GM12878 (cell line): ENCODE measurements at regions not wholly inside any gene's neighbourhood (a gene's known extent, or its start where the extent isn't known, plus 50 kb on each side); places are given as distances from the start of the nearest gene placed in this dataset.

ENCODE experiments used
- ATAC-seq: fragments of 200-7000 bp; cut with Tn5 transposase; 3 replicates; pipeline ENCODE4 v1.9.1; 2020; ENCODE audit warnings: mild to moderate bottlenecking, moderate library complexity
- BruUV-seq: library from RNA; stranded (reverse); fragments of 400-500 nt; replicated peaks from 2 replicates; lab custom pipeline; 2021; lab: Mats Ljungman, UMichigan
- CTCF ChIA-PET: fragments of 300-600 bp; sonication (Branson Sonifier 250); formaldehyde crosslinking; extraction: SDS; loops from one replicate; lab custom pipeline; 2021; ENCODE audit warnings: inconsistent platforms; lab: Yijun Ruan, JAX
- POLR2A ChIA-PET: fragments of 350-600 bp; formaldehyde crosslinking; extraction: SDS; loops from one replicate; lab custom pipeline; 2021; ENCODE audit warnings: inconsistent platforms; lab: Charles Lee
- RAD21 ChIA-PET: fragments of 300-600 bp; sonication (Branson Sonifier 250); formaldehyde crosslinking; loops from one replicate; lab custom pipeline; 2023; ENCODE audit warnings: antibody characterized with exemption; ENCODE audit not compliant: unreplicated experiment; lab: Charles Lee
- SMC1A ChIA-PET: fragments of 300-600 bp; sonication (Branson Sonifier 250); formaldehyde crosslinking; loops from one replicate; lab custom pipeline; 2023; ENCODE audit not compliant: unreplicated experiment, uncharacterized antibody; lab: Charles Lee
- DNase-seq: peaks from one replicate; pipeline ENCODE4 v3.0.0-alpha.2; 2011; ENCODE audit warnings: low read depth, low spot score
- FAIRE-seq: peaks from 3 replicates; lab custom pipeline; 2011; peaks lifted over from hg19 to GRCh38; lab: Jason Lieb, UNC
- H2AFZ ChIP-seq: 2 replicates; pipeline ENCODE4 v1.6.0; 2011; ENCODE audit warnings: low read depth, low read length, control low read depth; ENCODE audit not compliant: control insufficient read depth
- H3K27ac ChIP-seq: 2 replicates; pipeline ENCODE4 v1.5.1; 2011; ENCODE audit warnings: control low read depth; ENCODE audit not compliant: control insufficient read depth, insufficient read depth
- H3K27me3 ChIP-seq, 2 experiments: replicated peaks in 1 of 2; 2 replicates each; pipeline versions ENCODE4 v1.6.0 to v1.6.1; 2011; ENCODE audit warnings: low read length in 1 of 2; ENCODE audit not compliant: control insufficient read depth in 2 of 2, insufficient read depth in 2 of 2
- H3K36me3 ChIP-seq, 2 experiments: 2 replicates each; pipeline ENCODE4 v1.5.1; 2011; ENCODE audit warnings: low read length in 1 of 2; ENCODE audit not compliant: control insufficient read depth in 2 of 2, insufficient read depth in 2 of 2
- H3K4me1 ChIP-seq: 2 replicates; pipeline ENCODE4 v1.6.1; 2011; ENCODE audit warnings: mild to moderate bottlenecking, low read length, moderate library complexity, mixed read lengths; ENCODE audit not compliant: control insufficient read depth, insufficient read depth
- H3K4me2 ChIP-seq: 2 replicates; pipeline ENCODE4 v1.6.0; 2011; ENCODE audit warnings: control low read depth; ENCODE audit not compliant: control insufficient read depth, insufficient read depth
- H3K4me3 ChIP-seq: fragments of 200-600 bp; sonication (generic); 2 replicates; pipeline ENCODE4 v1.5.1; 2016
- H3K79me2 ChIP-seq: 2 replicates; pipeline ENCODE4 v1.6.0; 2011; ENCODE audit warnings: low read length; ENCODE audit not compliant: control insufficient read depth, insufficient read depth
- H3K9ac ChIP-seq: 2 replicates; pipeline ENCODE4 v1.8.0; 2011; ENCODE audit warnings: low read length, control low read depth, mixed read lengths; ENCODE audit not compliant: control insufficient read depth, insufficient read depth
- H3K9me3 ChIP-seq: replicated peaks from 3 replicates; pipeline ENCODE4 v1.5.1; 2011; ENCODE audit warnings: mild to moderate bottlenecking, low read length; ENCODE audit not compliant: control insufficient read depth, insufficient read depth
- H4K20me1 ChIP-seq: 2 replicates; pipeline ENCODE4 v1.6.0; 2011; ENCODE audit not compliant: control insufficient read depth, insufficient read depth
- WGBS: methylation state at CpG from one replicate; pipeline ENCODE4 v1.1.6; 2016; ENCODE audit warnings: low lambda C conversion rate; ENCODE audit not compliant: insufficient replicate concordance, insufficient coverage; ENCODE audit errors: missing lambda C conversion rate; 5-methylcytosine and 5-hydroxymethylcytosine counted together
- in situ Hi-C: fragments of 300-500 bp; cut with MboI; formaldehyde crosslinking; loops from 9 replicates; pipeline ENCODE4 v1.14.3; 2018; ENCODE audit warnings: mixed read lengths
- intact Hi-C: fragments of 100-400 bp; cut with micrococcal nuclease; formaldehyde crosslinking; loops from one replicate; pipeline ENCODE4 v1.14.2; 2022; ENCODE audit not compliant: unreplicated experiment
- TF ChIP-seq, protein P1 (sequence below): IDR thresholded peaks from 2 replicates; pipeline ENCODE4 v1.6.1; 2011; ENCODE audit warnings: borderline replicate concordance, low read depth, mild to moderate bottlenecking, moderate library complexity, mixed read lengths, low read length; ENCODE audit not compliant: insufficient read depth; ENCODE audit errors: extremely low read length
- TF ChIP-seq, protein P2 (sequence below): IDR thresholded peaks from 2 replicates; pipeline ENCODE4 v1.6.1; 2012; ENCODE audit warnings: improper control_type of control experiment, low read depth, low read length; ENCODE audit not compliant: insufficient replicate concordance
- TF ChIP-seq, protein P3 (sequence below): IDR thresholded peaks from 2 replicates; pipeline ENCODE4 v1.6.1; 2012; ENCODE audit warnings: mild to moderate bottlenecking, low read depth, low read length

DNA sequence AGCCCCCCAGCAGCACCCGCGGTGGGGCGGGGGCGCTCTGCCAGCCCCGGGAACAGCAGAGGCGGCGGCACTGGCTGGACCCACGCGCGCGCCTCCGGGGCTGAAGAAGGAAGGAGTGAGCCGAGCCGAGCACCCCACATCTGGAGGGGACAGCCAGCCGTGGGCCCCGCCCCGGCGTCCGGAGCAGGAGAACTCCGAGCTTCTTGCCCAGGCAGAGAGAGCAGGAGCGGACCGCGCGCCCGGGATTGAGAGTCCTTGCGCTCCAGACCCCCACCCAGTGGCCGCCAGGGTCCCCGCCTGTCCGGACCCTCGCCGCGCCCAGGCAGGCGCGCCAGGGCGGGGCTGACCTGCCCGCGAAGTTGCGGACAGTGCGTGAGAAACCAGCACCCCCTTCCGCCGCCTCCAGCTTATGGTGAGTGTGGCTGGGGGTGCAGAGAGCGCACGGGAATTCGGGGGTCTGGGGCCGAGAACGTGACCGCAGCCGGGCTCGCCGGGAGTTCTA, 921.9 kb upstream of the EEF2KMT start:
- in situ Hi-C loops, result no loop called here
- BruUV-seq, result no TSS peak
- intact Hi-C loops, result loop anchor here (10.0 kb wide), 1 partner anchor 625 kb away; no protein-coding TSS in a partner anchor

More for the DNA sequence above, 921.9 kb upstream of the EEF2KMT start:
- Histone ChIP-seq H3K9ac (no peak overlapping the region), H3K79me2 (no peaks in the 10 kb centered on the region), H3K9me3 (no peaks in the 10 kb centered on the region; the same call in 2 of the 3 replicates), H3K27me3 (no peaks in the 10 kb centered on the region), H2AFZ (no peak overlapping the region), H4K20me1 (no peaks in the 10 kb centered on the region), H3K36me3 (no peaks in the 10 kb centered on the region), H3K4me1 (no peaks in the 10 kb centered on the region), H3K4me3 (no peak overlapping the region), H3K27ac (no peak overlapping the region), H3K4me2 (no peak overlapping the region)
- no peak for DNase-seq
- no peak for ATAC-seq
- ChIA-PET RAD21 (no interaction called here), SMC1A (no interaction called here), CTCF (no interaction called here), POLR2A (no interaction called here)
- 26% methylated on average over 18 of the region's 50 CpGs for WGBS
- no peak for FAIRE-seq
- TF ChIP-seq, protein P1, sequence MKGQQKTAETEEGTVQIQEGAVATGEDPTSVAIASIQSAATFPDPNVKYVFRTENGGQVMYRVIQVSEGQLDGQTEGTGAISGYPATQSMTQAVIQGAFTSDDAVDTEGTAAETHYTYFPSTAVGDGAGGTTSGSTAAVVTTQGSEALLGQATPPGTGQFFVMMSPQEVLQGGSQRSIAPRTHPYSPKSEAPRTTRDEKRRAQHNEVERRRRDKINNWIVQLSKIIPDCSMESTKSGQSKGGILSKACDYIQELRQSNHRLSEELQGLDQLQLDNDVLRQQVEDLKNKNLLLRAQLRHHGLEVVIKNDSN, result no peak
- TF ChIP-seq, protein P2, sequence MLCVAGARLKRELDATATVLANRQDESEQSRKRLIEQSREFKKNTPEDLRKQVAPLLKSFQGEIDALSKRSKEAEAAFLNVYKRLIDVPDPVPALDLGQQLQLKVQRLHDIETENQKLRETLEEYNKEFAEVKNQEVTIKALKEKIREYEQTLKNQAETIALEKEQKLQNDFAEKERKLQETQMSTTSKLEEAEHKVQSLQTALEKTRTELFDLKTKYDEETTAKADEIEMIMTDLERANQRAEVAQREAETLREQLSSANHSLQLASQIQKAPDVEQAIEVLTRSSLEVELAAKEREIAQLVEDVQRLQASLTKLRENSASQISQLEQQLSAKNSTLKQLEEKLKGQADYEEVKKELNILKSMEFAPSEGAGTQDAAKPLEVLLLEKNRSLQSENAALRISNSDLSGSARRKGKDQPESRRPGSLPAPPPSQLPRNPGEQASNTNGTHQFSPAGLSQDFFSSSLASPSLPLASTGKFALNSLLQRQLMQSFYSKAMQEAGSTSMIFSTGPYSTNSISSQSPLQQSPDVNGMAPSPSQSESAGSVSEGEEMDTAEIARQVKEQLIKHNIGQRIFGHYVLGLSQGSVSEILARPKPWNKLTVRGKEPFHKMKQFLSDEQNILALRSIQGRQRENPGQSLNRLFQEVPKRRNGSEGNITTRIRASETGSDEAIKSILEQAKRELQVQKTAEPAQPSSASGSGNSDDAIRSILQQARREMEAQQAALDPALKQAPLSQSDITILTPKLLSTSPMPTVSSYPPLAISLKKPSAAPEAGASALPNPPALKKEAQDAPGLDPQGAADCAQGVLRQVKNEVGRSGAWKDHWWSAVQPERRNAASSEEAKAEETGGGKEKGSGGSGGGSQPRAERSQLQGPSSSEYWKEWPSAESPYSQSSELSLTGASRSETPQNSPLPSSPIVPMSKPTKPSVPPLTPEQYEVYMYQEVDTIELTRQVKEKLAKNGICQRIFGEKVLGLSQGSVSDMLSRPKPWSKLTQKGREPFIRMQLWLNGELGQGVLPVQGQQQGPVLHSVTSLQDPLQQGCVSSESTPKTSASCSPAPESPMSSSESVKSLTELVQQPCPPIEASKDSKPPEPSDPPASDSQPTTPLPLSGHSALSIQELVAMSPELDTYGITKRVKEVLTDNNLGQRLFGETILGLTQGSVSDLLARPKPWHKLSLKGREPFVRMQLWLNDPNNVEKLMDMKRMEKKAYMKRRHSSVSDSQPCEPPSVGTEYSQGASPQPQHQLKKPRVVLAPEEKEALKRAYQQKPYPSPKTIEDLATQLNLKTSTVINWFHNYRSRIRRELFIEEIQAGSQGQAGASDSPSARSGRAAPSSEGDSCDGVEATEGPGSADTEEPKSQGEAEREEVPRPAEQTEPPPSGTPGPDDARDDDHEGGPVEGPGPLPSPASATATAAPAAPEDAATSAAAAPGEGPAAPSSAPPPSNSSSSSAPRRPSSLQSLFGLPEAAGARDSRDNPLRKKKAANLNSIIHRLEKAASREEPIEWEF, result no peak
- TF ChIP-seq, protein P3, sequence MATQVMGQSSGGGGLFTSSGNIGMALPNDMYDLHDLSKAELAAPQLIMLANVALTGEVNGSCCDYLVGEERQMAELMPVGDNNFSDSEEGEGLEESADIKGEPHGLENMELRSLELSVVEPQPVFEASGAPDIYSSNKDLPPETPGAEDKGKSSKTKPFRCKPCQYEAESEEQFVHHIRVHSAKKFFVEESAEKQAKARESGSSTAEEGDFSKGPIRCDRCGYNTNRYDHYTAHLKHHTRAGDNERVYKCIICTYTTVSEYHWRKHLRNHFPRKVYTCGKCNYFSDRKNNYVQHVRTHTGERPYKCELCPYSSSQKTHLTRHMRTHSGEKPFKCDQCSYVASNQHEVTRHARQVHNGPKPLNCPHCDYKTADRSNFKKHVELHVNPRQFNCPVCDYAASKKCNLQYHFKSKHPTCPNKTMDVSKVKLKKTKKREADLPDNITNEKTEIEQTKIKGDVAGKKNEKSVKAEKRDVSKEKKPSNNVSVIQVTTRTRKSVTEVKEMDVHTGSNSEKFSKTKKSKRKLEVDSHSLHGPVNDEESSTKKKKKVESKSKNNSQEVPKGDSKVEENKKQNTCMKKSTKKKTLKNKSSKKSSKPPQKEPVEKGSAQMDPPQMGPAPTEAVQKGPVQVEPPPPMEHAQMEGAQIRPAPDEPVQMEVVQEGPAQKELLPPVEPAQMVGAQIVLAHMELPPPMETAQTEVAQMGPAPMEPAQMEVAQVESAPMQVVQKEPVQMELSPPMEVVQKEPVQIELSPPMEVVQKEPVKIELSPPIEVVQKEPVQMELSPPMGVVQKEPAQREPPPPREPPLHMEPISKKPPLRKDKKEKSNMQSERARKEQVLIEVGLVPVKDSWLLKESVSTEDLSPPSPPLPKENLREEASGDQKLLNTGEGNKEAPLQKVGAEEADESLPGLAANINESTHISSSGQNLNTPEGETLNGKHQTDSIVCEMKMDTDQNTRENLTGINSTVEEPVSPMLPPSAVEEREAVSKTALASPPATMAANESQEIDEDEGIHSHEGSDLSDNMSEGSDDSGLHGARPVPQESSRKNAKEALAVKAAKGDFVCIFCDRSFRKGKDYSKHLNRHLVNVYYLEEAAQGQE, result no peak
